ENCODE measurements at regions not wholly inside any gene's neighbourhood (a gene's known extent, or its start where the extent isn't known, plus 50 kb on each side); places are given as distances from the start of the nearest gene placed in this dataset.

DNA sequence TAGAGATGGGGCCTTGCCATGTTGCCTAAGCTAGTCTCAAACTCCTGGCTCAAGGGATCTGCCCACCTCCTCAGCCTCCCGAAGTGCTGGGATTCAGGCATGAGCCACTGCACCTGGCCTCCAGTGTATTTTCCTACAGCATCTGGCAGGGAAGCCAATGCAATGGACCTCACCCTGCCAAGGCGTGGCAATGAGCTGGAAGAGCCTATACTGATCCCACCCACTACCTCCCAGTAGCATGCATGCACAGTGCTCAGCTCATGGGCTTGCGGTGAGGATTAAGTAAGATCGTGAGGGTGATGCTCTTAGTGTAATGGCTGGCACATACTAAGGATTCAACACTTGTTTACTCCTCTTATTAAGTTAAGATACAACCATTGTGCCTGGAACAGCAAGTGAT is 69.7 kb downstream of the PHLDA1 start:
- TF ChIP-seq EZH2 (IDR thresholded peaks at IDR 0.05; ENCODE audit: insufficient read depth, poor library complexity, severe bottlenecking) (no peak), EZH2phosphoT487 (IDR thresholded peaks at IDR 0.05; ENCODE audit: insufficient read depth, low read depth) (no peak)
